ENCODE measurements at regions not wholly inside any gene's neighbourhood (a gene's known extent, or its start where the extent isn't known, plus 50 kb on each side); places are given as distances from the start of the nearest gene placed in this dataset.

GRCh38 chr16:51474414-51475091 lies 323.5 kb upstream of the SALL1 start:
- no peak for DNase-seq (ENCODE audit: low spot score)

DNA sequence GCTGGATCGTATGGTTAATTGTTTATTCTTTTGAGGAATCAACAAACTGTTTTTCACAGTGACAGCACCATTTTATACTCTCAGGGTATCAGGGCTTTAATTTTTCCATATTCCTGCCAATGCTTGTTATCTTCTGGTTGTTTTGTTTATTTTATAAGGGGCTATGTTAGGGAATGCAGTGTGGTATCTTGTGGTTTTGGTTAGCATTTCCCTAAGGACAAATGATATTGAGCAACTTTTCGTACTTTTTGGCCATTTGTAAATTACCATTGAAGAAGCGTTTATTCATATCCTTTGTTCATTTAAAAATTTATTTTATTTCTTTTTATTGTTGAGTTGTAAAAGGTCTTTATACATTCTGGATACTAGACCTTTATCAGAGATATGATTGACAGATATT lies 322.0 kb upstream of the SALL1 start:
- no peak for DNase-seq (ENCODE audit: low spot score)

- DNase-seq (ENCODE audit: low spot score), result no peak
Observed at GRCh38 chr16:51470492-51470891, 319.4 kb upstream of the SALL1 start.

- no peak for DNase-seq (ENCODE audit: low spot score)
Observed at GRCh38 chr16:51464996-51465395, 313.9 kb upstream of the SALL1 start.

DNA sequence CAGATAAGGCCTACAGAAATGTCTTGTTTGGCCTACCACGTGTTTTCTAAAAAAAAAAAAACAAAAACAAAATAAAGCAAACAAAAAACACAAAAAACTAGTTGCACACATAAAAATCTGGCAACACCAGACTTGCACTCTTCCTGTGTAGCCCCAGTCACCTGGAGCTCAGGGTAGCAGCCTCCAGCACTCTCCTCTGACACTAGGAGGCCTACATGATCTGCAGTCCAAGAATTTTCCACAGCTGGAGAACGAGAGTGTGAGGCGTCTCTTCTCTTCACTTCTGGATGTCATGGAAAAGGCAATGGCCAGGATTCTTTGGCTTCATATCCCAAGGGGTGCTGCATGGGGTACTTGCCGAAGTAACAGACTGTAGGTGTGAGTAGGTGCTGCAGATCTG lies 310.2 kb upstream of the SALL1 start:
- no peak for DNase-seq (ENCODE audit: low spot score)

- DNase-seq (ENCODE audit: low spot score), result no peak
Observed at GRCh38 chr16:51458356-51459140, 307.5 kb upstream of the SALL1 start.

GRCh38 chr16:51457775-51458174 lies 306.7 kb upstream of the SALL1 start:
- no peak for DNase-seq (ENCODE audit: low spot score)

DNA sequence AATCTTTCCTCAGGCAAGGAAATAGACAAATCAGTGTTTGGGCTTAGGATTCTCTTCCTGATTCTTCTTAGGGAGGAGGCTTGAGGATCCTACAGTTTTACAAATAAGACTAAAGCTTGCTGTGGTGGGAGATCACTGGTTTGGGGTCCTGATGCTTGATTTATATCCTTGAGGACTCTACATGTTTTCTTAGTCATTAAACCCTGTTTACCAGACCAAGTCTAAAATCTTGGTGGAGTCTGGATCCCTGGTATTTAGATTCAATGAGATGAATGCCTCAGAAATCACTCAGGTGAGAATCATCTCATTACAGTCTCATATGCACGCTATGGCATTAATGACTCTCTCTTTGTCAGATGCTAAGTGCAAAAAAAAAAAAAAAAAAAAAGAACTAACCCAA lies 304.3 kb upstream of the SALL1 start:
- DNase-seq (ENCODE audit: low spot score), result no peak

DNA sequence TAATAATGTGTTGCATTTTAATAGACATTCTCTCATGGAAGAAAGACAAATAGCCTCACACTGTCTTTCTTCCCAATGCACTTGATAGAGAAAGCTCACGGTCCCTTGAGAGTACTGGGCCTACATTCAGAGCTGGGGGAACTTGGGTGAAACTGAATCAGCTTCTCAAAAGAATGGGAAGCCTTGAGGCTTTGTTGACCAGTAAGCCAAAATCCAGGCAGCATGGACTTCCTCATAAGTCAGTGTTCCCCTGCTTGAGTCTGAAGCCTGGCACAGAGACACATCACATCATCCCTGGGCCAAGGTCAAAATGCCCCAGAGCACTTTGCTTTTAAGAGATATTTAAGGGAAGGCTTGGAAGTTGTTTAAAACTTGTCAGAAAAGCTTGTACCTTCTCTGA lies 302.2 kb upstream of the SALL1 start:
- peak; percentile 44 for DNase-seq (ENCODE audit: low spot score)

- DNase-seq (ENCODE audit: low spot score), result no peak
Observed at GRCh38 chr16:51450909-51451308, 299.8 kb upstream of the SALL1 start.

- no peak for DNase-seq (ENCODE audit: low spot score)
Observed at GRCh38 chr16:51450376-51450775, 299.3 kb upstream of the SALL1 start.

DNA sequence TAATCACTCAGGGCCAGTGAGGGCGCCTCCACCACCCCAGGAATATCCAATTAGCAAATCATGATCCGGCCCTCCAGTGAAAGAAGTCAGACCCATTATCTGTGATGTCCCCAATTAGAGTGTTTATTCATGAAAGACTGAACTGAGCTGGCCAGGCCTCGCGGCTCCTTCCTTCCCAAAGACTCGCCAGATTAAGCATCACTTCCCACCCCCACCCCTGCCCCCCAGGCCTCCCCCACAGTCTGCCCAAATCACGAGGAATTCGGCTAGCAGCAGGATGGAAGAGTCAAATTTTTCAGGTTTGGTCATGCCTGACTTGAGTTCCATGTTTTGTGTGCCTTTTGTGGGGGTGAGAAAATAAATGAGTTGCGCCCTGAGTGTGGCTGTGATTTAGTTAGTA lies 298.4 kb upstream of the SALL1 start:
- no peak for DNase-seq (ENCODE audit: low spot score)

DNA sequence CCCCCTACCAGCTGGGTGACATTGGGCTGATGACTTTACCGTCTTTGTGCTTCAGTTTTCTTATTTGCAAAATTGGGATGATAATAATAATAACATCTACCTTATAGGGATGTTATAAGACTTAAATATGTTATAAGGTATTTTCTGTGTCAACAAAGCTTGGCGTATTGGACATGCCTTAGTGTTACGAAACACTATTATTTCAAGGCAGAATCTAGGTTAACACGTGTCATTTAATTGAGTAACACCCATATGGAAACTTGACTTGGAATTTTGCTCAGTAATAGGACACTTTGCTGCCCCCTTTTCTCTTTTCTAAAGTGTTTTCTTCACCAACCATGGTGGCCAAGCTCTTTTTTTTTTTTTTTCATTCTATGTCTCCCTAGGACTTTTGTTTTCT lies 294.2 kb upstream of the SALL1 start:
- no peak for DNase-seq (ENCODE audit: low spot score)

DNA sequence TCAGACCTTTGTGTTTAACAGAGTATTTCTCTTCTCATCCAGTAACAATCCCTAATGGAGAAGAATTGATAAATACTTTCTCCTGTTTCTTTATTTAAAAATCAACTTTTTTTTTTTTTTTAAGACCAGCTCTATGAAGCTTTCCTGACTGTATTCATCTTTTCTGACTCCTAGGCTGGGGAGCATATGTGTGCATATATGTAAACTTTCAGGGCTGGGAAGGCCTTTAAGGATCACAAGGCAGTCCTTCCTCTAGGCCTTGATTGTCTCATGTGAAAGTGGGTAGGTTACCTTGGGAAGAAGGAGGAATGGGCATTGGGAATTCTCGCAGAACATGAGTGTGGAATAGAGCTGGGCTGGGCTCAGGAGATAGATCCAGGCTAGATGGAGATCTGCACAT lies 292.9 kb upstream of the SALL1 start:
- no peak for DNase-seq (ENCODE audit: low spot score)

- DNase-seq (ENCODE audit: low spot score), result peak; percentile 74
Observed at GRCh38 chr16:51442141-51442870, 291.2 kb upstream of the SALL1 start.

- DNase-seq (ENCODE audit: low spot score), result peak; percentile 88
Observed at GRCh38 chr16:51440131-51440889, 289.2 kb upstream of the SALL1 start.

DNA sequence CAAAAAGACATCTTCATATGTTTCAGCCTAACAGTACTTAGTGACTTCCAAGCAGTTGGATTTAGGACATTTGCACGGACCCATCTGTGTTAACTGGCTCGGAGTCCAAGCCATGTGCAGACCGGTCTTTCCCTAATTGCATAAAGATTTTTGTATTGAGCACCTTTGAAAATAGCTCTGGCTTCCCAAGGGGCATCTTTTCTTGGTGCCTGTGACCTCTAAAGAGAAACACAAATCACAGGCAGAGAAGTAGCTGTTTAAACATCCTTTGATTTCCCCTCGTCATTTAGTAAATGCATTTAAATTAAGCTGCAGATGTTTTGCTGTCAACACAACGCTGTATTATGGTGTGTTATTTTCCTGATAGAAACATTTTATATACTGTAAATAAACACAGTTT lies 288.2 kb upstream of the SALL1 start:
- DNase-seq (ENCODE audit: low spot score), result peak; percentile 43

GRCh38 chr16:51436742-51437141 lies 285.7 kb upstream of the SALL1 start:
- DNase-seq (ENCODE audit: low spot score), result no peak

DNA sequence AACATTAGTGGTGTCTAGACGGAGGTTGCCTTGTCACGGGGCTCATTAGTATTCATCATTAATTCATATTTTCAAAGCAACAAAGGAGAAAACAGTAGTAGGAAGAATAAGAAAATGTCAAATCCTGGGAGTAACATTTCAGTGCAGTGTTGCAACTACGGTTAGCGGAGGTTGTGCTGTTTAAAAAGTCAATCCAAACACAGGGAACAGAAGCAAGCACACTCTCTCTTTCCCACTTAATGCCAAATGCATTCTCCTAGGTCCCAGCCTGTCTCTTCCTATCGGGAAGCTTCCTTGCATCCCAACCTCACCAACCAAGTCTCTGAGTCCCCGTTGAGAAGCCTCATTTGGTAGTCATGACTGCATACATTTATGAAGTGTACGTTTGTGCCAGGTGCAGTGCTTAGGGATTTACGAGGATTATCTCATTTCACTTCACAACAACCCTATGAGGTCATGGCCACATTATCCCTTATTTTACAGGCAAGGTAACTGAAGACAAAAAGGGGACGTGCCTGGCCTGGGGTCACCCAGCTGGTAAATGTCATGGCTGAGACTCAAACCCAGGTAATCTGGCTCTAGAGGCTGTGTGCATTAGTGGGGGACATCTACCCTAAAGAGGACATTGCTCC lies 283.6 kb upstream of the SALL1 start:
- no peak for DNase-seq (ENCODE audit: low spot score)

DNA sequence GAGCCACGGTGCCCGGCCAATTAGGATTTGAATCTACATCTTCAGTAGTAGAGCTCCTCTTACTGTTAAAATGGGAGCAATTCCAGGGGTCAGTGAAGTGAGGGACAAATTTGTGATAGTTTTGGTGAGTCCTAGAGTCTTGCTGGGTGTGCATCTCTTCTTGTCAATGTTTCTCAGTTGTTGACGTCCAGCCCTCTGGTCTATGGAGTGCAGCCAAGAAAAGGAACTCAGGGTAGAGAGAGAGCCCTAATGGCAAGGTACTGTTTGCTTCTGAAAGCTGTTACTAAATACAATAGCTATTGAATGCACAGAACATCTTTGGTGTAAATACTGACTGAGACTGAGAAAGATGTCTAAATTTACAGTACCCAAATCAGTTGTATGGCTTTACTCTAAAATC lies 282.5 kb upstream of the SALL1 start:
- DNase-seq (ENCODE audit: low spot score), result peak; percentile 43

DNA sequence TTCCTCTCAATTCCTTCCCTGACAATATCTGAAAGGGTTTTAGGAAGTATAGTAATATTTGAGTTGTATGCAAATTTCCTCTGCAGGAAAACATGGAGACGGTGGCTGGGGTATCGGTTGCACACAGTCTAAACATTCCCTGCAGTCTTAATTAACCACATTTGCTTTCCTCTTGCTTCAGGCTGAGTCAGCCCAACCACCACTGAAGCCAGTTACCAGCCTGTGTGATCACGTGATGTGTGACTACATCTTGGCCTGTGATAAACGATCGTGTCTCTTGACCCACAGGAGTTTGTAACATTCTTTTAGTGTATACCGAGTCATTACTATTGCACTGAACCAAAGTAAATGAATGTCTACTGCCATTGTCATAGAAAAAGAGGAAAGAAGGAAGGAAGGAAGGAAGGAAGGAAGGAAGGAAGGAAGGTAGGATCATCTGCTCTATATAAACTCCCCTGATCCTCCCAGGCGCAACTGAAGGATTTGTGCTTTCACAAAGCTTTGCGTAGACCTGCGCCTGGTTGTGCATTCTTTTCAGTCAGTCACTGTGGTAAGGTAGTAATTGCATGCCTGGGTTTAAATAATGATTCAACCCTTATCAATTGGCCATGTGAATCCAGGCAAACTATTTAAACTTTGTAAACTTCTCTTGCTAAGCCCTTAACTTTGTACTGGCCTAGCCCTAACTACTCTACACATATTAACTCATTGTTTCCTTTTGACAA lies 280.6 kb upstream of the SALL1 start:
- peak; percentile 68 for DNase-seq (ENCODE audit: low spot score)
